Thyroid gland (tissue), 4 donors: ENCODE measurements at regions not wholly inside any gene's neighbourhood (a gene's known extent, or its start where the extent isn't known, plus 50 kb on each side); places are given as distances from the start of the nearest gene placed in this dataset.

Experiments used
- CTCF ChIP-seq, 6 experiments: fragments of 200-600 bp in 3 of 6; fragments of 450-650 bp in 3 of 6; sonication (generic) in 3 of 6; IDR thresholded peaks; one replicate each; pipeline ENCODE4 v1.5.1; 2016 to 2019; ENCODE audit warnings: antibody characterized with exemption in 6 of 6, mild to moderate bottlenecking in 2 of 6, inconsistent platforms in 1 of 6, moderate library complexity in 1 of 6
- POLR2A ChIP-seq, 2 donors: fragments of 450-650 bp; IDR thresholded peaks; one replicate each; pipeline ENCODE4 v1.6.1; 2017; ENCODE audit warnings: antibody characterized with exemption in 2 of 2, mild to moderate bottlenecking in 2 of 2, moderate library complexity in 1 of 2

- TF ChIP-seq POLR2A (IDR thresholded peaks at IDR 0.05) (no peak), CTCF (IDR thresholded peaks at IDR 0.05) (no peak)
Measured at GRCh38 chr7:21089653-21090052, 303.0 kb upstream of the SP8 start.
